NCI-H446 (cell line): ENCODE measurements at regions not wholly inside any gene's neighbourhood (a gene's known extent, or its start where the extent isn't known, plus 50 kb on each side); places are given as distances from the start of the nearest gene placed in this dataset.

Experiments
- DNase-seq, 2 experiments: peaks; one replicate each; lab custom pipeline; 2025; lab: John Stamatoyannopoulos, UW

- no peak for DNase-seq
Observed at GRCh38 chr11:8340296-8340695, 76.6 kb upstream of the LMO1 start.

- no peak for DNase-seq
Observed at GRCh38 chr11:8339592-8340022, 75.9 kb upstream of the LMO1 start.

- peak in 1 of 2 experiments; percentile 47 for DNase-seq
Observed at GRCh38 chr11:8338138-8338537, 74.5 kb upstream of the LMO1 start.

GRCh38 chr11:8337130-8337795 is 73.6 kb upstream of the LMO1 start:
- DNase-seq: no peak

GRCh38 chr11:8336356-8337129 is 72.9 kb upstream of the LMO1 start:
- no peak for DNase-seq

- no peak for DNase-seq
Observed at GRCh38 chr11:8335683-8336082, 72.0 kb upstream of the LMO1 start.

- no peak for DNase-seq
Observed at GRCh38 chr11:8335186-8335585, 71.5 kb upstream of the LMO1 start.

- DNase-seq: no peak
Observed at GRCh38 chr11:8333811-8334401, 70.2 kb upstream of the LMO1 start.

GRCh38 chr11:8333376-8333775 is 69.7 kb upstream of the LMO1 start:
- no peak for DNase-seq

GRCh38 chr11:8332891-8333290 is 69.2 kb upstream of the LMO1 start:
- no peak for DNase-seq

- DNase-seq: no peak
Observed at GRCh38 chr11:8332196-8332595, 68.5 kb upstream of the LMO1 start.

- DNase-seq: no peak
Observed at GRCh38 chr11:8331767-8332166, 68.1 kb upstream of the LMO1 start.

GRCh38 chr11:8330896-8331295 is 67.2 kb upstream of the LMO1 start:
- peak in 1 of 2 experiments; percentile 19 for DNase-seq

GRCh38 chr11:8330404-8330803 is 66.7 kb upstream of the LMO1 start:
- no peak for DNase-seq

GRCh38 chr11:8329847-8330361 is 66.2 kb upstream of the LMO1 start:
- peak; percentile 11 to 31 for DNase-seq

GRCh38 chr11:8329336-8329735 is 65.7 kb upstream of the LMO1 start:
- peak in 1 of 2 experiments; percentile 25 for DNase-seq

- peak; percentile 38 to 89 for DNase-seq
Observed at GRCh38 chr11:8328848-8329330, 65.2 kb upstream of the LMO1 start.

- no peak for DNase-seq
Observed at GRCh38 chr11:8328231-8328794, 64.6 kb upstream of the LMO1 start.

GRCh38 chr11:8327761-8328192 is 64.1 kb upstream of the LMO1 start:
- no peak for DNase-seq

- DNase-seq: no peak
Observed at GRCh38 chr11:8326337-8326736, 62.7 kb upstream of the LMO1 start.

- DNase-seq: no peak
Observed at GRCh38 chr11:8325591-8326304, 62.1 kb upstream of the LMO1 start.
